ENCODE measurements at regions not wholly inside any gene's neighbourhood (a gene's known extent, or its start where the extent isn't known, plus 50 kb on each side); places are given as distances from the start of the nearest gene placed in this dataset.
"Not testable (repeated sequence)": the region's sequence is repeated elsewhere in the genome, so short reads cannot be mapped to it uniquely, and the experiment has no call there.

DNA sequence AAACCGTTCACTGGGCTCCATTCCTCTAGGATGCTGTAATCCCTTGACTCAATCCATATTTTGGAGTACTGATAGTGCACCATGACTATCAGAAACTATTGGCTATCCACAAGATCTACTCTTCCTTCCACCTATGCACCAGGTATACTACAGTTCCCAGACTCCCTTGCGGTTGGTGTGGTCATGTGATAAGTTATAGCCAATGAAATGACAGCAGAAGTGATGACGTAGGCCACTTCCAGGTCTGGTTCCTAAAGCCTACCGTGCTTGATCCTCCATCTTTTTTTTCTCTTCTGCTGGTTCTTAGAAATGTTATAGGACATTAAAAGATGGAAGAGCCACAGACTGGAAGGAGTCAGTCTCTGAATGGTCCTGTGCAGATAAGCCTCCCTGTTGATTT lies 278.8 kb upstream of the C16orf82 start:
- peak; percentile 7 for DNase-seq (ENCODE audit: low read depth)

DNA sequence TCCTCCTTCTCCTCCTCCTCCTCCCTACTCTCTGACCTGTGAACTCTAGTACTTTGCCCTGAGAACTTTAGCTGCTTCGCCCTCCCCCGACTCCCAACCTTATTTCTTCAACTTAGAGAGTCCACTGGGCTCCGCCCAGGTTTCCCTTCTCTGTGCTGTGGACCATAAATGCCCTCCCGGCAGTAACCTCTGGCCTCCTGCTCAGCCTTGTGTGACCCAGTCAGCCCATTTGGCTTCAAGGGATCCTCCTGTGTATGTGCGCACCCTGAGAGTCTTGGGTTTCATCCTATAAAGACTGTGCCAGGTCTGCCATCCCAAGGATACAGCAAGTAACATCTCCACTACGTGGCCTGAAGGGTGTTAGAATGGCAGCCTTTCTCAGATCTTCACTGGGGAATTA lies 275.6 kb upstream of the C16orf82 start:
- DNase-seq (ENCODE audit: low read depth) = no peak

DNA sequence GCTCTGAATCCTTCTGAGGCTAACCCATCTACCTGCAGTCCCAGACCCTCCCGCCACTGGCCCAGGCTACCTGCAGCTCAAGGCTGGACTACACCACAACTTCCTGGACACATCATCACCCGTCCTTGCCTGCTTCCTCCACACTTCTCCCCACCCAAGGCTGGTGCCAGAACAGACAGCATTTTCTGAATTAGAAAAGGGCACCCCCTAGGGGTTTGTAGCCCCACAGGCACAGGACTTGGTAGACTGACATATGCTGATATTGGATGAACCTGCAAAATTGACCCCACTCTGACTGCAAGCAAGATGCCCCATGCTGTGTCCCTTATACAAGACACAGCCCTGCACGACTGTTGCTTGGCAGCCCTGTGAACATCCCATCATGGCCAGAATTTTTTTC lies 271.5 kb upstream of the C16orf82 start:
- DNase-seq (ENCODE audit: low read depth) = no peak

GRCh38 chr16:26801628-26802027 lies 265.1 kb upstream of the C16orf82 start:
- DNase-seq (ENCODE audit: low read depth) = no peak

- DNase-seq (ENCODE audit: low read depth) = no peak
Observed at GRCh38 chr16:26802440-26802839, 264.3 kb upstream of the C16orf82 start.

- no peak for DNase-seq (ENCODE audit: low read depth)
Observed at GRCh38 chr16:26802965-26803364, 263.8 kb upstream of the C16orf82 start.

GRCh38 chr16:26806657-26807056 lies 260.1 kb upstream of the C16orf82 start:
- DNase-seq (ENCODE audit: low read depth) = no peak

DNA sequence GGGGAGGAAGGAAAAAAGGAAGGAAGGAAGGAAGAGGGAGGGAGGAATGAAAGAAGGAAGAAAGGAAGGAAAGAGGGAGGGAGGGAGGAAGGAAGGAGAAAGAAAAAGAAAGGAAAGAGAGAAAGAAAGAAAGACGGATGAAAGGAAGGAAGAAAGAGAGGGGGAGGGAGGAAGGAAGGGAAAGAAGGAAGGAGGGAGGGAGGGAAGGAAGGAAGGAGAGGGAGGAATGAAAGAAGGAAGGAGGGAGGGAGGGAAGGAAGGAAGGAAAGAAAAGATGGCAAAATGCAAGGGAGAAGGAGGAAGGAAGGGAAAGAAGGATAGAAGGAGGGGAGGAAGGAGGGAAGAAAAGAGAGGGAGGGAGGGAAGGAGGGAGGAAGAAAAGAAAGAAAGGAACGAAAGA lies 257.3 kb upstream of the C16orf82 start:
- no peak for DNase-seq (ENCODE audit: low read depth)

- no peak for DNase-seq (ENCODE audit: low read depth)
Observed at GRCh38 chr16:26816266-26816665, 250.5 kb upstream of the C16orf82 start.

DNA sequence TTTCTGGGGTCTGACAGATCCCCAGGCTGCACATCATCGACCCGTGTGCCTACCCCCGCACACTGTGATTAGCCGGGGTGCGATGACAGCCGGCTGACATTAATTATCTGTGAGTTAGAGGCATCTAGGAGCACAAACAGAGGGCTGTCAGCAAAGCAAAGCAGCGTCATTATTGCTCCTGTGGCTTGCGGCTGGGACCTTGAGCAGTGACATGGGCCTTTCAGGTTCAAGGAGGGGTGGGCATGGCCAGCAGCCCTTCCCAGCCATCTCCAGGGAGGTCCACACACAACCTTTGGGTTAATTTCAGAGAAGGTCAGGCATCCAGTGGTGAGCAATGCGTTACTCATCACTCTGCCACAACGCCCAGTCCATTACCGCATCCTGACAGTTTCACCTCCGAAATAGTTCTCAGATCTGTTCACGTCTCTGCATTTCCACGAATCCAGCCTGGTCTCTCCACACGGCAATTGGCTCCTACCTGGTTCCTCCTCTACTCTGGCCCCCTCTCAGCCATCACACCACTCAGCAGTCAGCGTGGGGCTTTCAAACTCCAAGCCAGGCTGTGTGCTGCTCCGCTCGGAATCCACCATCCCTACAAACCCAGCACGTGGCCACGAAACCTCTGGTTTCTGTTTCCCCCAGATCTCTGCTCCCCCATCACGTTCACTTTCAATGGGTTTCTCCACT lies 249.7 kb upstream of the C16orf82 start:
- DNase-seq (ENCODE audit: low read depth) = peak; percentile 81

GRCh38 chr16:26818393-26818792 lies 248.3 kb upstream of the C16orf82 start:
- no peak for DNase-seq (ENCODE audit: low read depth)

GRCh38 chr16:26824469-26824868 lies 242.3 kb upstream of the C16orf82 start:
- DNase-seq (ENCODE audit: low read depth) = no peak

GRCh38 chr16:26826500-26826899 lies 240.2 kb upstream of the C16orf82 start:
- no peak for DNase-seq (ENCODE audit: low read depth)

GRCh38 chr16:26827386-26827785 lies 239.3 kb upstream of the C16orf82 start:
- no peak for DNase-seq (ENCODE audit: low read depth)

DNA sequence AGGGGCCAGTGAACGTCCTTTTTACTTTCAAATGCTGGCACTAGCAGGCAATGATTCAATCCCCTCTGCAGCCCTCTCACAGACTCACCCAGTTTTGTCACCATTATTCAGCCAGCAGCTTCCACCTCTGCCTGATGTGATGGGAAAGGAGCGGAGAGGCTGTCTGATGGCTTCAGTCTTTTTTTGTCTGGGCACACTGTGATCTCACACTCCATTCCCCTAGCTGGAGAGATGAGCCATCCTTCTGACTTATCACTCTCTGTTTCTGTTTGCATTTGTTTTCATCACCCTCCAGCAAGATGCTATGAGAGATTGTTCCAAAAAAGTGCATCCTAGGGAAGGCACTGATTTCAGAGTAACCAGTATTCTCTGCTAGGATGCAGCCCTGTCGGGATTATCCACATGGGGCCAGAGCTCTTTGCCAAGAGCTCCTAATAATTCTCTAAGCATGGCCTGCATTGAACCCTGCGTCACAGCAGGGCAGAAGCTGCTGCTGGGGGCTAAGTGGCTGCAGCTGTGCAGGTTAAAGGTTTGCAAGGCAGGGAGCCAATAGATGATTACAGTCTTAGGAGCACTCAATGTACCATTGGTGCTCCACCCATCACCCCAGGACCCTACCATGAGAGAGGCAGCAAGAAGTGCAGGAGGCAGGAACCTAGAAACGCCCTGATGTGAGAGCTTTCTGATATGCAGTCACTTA lies 236.1 kb upstream of the C16orf82 start:
- DNase-seq (ENCODE audit: low read depth) = no peak

DNA sequence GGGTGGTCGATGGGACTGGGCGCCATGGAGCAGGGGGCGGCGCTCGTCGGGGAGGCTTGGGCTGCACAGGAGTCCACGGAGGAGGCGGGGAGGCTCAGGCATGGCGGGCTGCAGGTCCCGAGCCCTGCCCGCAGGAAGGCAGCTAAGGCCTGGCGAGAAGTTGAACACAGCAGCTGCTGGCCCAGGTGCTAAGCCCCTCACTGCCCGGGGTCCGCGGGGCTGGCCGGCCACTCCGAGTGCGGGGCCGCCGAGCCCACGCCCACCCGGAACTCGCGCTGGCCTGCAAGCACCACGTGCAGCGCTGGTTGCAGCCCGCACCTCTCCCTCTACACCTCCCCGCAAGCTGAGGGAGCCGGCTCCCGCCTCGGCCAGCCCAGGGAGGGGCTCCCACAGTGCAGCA lies 230.6 kb upstream of the C16orf82 start:
- DNase-seq (ENCODE audit: low read depth) = not testable (repeated sequence)

DNA sequence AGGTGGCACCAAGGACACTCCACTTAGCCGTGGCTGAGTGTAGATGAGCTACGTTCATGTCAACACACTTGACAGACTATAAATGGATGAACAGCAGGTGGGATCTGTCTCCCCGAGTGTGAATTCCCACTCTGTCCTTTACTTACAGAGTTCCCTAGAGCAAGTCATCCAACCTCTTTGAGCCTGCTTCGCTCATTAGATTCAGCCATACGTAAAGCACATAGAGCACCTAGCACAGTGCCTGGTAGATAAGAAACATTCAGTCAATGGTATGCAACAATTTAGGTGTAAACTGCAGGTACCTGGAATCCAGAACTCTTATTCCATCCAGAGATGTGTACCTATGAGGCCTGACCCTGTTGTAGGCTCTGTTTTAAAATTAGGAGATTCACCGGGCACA lies 227.8 kb upstream of the C16orf82 start:
- no peak for DNase-seq (ENCODE audit: low read depth)

GRCh38 chr16:26840691-26841090 lies 226.0 kb upstream of the C16orf82 start:
- DNase-seq (ENCODE audit: low read depth) = no peak

DNA sequence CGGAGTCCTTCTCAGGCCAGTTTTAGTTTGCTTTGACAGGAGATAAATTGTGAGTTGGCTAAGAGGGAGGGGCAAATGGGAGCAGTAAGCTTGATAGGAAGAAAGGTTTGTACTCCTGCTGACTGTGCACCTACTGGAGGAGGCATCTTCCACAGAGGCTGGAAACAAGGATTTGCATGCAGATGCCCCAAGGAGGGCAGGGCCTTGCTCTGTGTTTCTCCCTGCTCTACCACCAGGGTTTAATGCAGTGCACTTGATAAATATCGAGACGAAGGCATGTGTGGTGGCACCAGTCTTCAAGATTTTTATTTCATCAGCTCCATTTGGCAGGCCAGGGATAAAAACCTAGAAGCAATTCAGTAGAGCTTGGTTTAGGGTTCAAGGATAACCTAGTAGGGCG lies 210.5 kb upstream of the C16orf82 start:
- no peak for DNase-seq (ENCODE audit: low read depth)

DNA sequence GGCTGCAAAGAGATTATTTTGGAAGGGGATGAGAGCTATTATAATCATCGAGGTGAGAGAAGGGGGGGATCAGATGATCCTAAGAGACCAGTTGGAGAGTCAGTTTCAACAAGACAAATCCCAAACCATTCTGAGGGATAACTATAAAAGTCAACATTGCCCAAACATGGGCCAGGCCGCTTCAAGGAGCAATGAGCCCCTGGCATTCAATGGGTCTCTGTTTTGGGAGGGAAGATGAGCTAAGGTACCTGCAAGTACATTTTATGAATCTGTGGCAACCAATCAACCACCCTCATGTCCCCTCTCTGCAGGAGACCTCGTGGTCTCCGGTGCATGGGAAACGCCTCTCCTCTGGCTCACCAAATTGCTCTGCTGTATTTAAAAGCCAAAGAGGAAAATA lies 209.9 kb upstream of the C16orf82 start:
- DNase-seq (ENCODE audit: low read depth) = no peak

- no peak for DNase-seq (ENCODE audit: low read depth)
Observed at GRCh38 chr16:26857371-26857770, 209.4 kb upstream of the C16orf82 start.

GRCh38 chr16:26860506-26860905 lies 206.2 kb upstream of the C16orf82 start:
- DNase-seq (ENCODE audit: low read depth) = no peak

- DNase-seq (ENCODE audit: low read depth) = no peak
Observed at GRCh38 chr16:26863931-26864330, 202.8 kb upstream of the C16orf82 start.

GRCh38 chr16:26874318-26874717 lies 192.4 kb upstream of the C16orf82 start:
- not testable (repeated sequence) for DNase-seq (ENCODE audit: low read depth)
